ENCODE measurements at regions not wholly inside any gene's neighbourhood (a gene's known extent, or its start where the extent isn't known, plus 50 kb on each side); places are given as distances from the start of the nearest gene placed in this dataset.
"Not testable (repeated sequence)": the region's sequence is repeated elsewhere in the genome, so short reads cannot be mapped to it uniquely, and the experiment has no call there.

DNA sequence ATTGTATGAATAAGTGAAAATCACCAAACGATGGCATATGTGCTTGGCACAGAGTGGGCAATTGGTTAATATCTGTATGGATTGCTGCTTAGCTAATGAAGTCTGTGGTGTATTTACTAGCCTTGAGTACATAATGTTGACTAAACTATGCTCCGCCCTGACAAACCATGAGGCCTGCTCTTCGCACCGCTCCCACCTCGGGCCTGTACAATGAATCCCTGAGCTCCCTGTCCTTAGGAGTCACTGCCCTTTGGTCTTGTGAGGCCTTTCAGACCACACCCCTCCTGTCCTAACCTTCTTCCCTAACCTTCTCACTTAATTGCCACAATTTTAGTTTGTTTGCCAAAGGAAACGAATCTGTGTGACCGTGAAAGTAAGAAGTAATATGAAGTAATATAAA lies 193.2 kb downstream of the POTED start:
- not testable (repeated sequence) for DNase-seq

Measured in activated CD4-positive, alpha-beta T cell treated with anti-CD3 and anti-CD28 coated beads, Interleukin-2, amount 50 U/mL, for 16 hours (primary cell).